HPDE6-E6E7 (cell line): ENCODE measurements at regions not wholly inside any gene's neighbourhood (a gene's known extent, or its start where the extent isn't known, plus 50 kb on each side); places are given as distances from the start of the nearest gene placed in this dataset.
"Not testable (repeated sequence)": the region's sequence is repeated elsewhere in the genome, so short reads cannot be mapped to it uniquely, and the experiment has no call there.

Experiments
- DNase-seq: peaks from one replicate; pipeline ENCODE4 v3.0.0; 2011; ENCODE audit warnings: missing footprints; ENCODE audit errors: extremely low spot score

- no peak for DNase-seq
Observed at GRCh38 chr4:38414410-38414809, 249.6 kb upstream of the KLF3 start.

DNA sequence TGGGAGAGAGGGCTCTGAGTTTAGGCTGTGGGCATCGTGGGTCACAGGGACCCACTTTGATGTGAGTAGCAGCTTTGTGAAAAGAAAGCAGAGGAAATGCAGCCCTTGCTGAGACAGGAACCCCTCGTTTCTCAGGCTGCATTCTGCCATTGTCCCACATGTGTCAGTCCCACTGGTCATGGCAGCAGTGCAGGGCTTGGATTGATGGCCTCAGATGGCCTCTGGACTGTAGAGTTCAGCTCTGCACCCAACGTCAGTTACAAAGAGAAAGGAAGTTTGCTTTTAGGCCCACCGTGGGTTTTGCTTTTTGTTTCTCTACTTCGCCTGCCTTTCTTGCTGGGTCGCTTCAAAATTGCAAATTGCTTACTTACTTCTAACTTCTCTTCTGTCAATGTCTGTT lies 248.3 kb upstream of the KLF3 start:
- DNase-seq, result no peak

DNA sequence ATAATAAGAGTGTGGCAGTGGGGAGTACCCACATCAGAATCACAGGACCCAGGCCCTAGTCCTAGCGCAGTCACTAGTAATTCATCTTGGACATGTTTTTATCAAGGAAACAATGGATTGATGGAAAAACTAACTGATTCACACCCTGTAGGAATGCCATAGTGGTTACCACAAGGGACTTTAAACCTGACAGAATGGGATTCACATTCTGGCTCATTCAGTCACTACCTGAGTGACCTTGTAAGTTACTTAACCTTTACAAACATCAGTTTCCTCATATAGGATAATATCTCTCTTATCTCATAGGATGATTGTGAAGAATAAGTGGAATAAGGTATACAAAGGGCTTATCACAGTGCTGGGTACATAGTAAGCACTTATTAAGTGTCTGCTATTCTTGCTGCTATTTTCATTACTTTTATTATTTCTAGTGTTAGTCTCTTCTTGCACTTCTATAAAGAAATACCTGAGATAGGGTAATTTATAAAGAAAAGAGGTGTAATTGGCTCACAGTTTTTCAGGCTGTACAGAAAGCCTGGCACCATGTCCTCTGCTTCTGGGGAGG lies 247.5 kb upstream of the KLF3 start:
- no peak for DNase-seq

DNA sequence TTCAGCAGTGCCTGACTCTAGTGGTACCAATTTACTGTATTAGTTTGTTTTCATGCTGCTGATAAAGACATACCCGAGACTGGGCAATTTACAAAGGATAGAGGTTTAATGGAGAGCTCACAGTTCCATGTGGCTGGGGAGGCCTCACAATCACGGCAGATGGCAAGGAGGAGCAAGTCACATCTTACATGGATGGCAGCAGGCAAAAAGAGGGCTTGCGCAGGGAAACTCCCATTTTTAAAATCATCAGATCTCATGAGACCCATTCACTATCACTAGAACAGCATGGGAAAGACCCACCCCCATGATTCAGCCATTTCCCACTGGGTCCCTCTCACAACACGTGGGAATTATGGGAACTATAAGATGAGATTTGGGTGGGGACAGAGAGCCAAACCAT lies 243.7 kb upstream of the KLF3 start:
- DNase-seq, result not testable (repeated sequence)

GRCh38 chr4:38422850-38423249 lies 241.1 kb upstream of the KLF3 start:
- DNase-seq, result no peak

- no peak for DNase-seq
Observed at GRCh38 chr4:38424151-38424871, 239.7 kb upstream of the KLF3 start.

- no peak for DNase-seq
Observed at GRCh38 chr4:38426532-38426931, 237.5 kb upstream of the KLF3 start.

DNA sequence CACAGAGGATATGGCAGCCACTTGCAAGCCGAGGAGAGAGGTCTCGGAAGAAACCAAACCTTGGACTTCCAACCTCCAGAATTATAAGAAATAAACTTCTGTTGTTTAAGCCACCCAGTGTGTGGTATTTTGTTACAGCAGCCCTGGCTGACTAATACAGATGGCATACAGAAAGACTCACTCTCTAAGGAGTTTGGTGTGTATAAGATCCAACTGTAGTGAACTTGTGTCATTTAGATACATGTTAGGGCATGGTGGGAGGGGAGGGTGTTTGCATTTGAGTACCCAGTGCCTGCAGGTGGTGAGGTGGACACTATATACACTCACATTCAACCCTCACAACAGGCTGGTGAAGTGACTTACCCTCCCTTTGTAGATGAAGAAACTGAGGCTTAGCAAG lies 233.2 kb upstream of the KLF3 start:
- no peak for DNase-seq

GRCh38 chr4:38442073-38442788 lies 221.8 kb upstream of the KLF3 start:
- DNase-seq, result no peak

DNA sequence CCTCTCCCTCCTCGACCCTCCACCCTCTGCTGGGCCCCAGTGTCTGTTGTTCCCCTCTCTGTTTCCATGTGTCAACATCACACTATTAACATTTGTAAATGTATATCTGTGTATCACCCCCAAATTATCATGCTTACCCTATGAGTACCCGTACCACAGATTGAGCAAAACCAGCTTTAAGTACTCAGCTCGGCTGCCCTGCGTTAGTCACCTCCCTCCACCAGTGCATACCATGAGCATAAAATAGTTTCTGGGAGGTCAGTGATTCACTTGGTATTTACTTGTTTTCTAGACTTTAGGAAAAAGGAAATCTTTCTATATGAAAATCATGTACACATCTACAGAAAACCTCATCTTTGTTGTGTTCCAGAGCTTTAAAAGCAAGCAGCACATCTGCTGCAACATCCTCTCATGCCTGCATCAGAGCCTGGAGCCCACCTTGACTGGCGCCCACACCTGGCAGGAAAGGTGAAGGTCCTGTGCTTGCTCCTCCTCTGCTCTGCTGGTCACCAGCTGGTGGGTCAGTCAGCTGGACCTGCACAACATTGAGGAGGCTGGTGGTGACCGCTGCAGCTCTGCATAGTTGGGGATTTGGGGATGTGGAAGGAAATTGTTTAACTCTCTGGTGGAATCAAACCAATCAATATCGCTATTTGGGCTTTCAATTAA lies 214.4 kb upstream of the KLF3 start:
- no peak for DNase-seq

- DNase-seq, result no peak
Observed at GRCh38 chr4:38452009-38452408, 212.0 kb upstream of the KLF3 start.

DNA sequence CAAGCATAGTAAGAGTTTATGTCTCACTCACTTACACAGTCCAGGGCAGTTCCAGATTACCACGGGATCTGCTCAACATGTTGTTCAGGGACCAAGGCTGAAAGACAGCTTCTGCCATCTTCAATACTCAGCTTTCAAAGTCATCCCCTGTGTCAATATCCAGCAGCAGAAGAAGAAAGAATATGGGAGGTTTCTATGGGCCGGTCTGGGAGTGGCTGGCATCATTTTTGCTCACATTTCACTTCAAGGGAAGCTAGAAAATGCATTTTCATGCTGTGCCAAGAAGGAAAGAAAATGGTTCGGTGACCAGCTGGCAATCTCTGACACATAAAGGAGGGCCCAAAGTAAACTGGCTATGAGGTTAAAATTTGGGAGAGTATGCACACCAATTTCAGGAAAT lies 211.5 kb upstream of the KLF3 start:
- DNase-seq, result no peak

DNA sequence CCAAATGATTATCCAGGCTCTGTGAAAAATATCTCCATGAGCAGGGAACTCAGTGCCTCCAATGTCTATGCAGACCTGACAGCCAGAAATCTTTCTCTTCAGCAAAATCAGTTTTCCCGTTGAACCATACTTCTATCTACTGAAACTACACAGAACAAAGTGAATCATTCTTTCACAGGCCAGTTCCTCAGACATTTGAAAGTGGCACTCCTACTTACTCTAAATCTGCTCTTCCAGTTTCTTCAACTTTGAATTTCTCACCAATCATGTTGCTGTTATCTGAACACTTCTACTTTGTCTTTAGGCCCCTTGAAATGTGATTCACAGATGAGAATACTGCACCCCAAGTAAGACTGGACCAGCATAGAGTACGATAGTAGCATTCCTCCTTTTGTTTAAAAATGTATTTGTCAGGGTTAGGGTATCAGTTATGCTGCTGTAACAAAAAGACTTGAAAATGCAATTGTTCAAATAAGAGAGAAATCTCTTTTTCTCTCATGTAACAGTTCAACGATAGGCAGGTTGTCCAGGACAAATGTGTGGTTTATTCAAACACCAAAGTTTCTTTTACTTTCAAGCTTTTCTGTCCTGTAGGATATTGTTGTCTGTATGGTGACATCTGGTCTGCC lies 210.6 kb upstream of the KLF3 start:
- DNase-seq, result no peak

DNA sequence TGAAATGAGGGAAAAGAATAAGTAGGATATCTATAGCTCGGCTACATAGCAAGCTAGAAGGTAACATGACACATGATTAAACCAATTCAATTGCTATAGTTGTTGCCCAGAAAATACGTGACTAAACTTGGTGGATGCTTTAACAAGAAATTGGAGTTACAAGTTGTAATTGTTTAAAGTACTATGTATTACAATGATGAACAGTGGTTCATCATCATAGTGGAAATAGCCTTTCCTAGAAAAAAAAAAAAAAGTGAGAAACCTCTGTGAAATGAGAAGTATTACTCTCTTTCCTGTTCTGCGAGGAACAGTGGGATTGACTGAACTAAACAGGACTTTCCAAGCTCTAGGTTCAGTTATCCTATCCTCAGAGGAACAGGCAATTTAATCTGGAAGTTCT lies 209.7 kb upstream of the KLF3 start:
- no peak for DNase-seq

- DNase-seq, result no peak
Observed at GRCh38 chr4:38455092-38455862, 208.7 kb upstream of the KLF3 start.

DNA sequence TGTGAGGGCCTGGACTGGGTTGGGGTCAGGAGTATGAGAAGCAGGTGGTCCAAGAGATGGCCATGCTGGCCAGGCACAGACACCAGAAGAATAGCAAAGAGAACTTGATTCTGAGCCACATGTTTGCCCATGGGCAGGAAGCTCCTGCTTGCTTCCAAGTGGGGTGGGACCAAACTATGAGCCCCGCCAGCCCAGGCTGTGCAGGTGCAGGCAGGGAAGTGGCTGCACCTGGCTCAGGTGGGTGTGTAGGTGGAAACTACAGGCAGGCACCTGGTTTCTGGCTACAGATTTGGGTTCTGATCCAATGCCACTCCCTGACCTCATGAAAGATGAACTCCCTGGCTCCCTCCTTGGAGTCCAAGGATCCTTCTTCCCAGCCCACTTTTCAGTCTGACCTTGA lies 207.9 kb upstream of the KLF3 start:
- no peak for DNase-seq

DNA sequence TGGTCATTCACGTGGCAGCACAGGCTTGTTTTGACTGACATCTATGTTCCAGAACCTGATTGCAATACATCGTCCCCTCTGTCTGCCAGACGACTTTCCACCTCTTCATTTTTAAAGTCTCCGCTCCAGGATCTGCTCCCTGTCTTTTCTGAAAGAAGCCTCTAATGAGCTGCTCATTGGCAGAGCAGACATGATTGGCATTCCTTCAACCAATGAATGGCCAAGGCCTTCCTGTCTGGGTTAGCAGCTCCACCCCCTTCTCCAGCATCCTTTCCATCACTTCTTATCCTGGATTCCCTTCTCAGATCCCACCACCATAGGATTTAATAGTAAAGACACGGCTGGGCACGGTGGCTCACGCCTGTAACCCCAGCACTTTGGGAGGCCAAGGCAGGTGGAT lies 202.7 kb upstream of the KLF3 start:
- DNase-seq, result no peak

- no peak for DNase-seq
Observed at GRCh38 chr4:38462367-38463055, 201.5 kb upstream of the KLF3 start.

DNA sequence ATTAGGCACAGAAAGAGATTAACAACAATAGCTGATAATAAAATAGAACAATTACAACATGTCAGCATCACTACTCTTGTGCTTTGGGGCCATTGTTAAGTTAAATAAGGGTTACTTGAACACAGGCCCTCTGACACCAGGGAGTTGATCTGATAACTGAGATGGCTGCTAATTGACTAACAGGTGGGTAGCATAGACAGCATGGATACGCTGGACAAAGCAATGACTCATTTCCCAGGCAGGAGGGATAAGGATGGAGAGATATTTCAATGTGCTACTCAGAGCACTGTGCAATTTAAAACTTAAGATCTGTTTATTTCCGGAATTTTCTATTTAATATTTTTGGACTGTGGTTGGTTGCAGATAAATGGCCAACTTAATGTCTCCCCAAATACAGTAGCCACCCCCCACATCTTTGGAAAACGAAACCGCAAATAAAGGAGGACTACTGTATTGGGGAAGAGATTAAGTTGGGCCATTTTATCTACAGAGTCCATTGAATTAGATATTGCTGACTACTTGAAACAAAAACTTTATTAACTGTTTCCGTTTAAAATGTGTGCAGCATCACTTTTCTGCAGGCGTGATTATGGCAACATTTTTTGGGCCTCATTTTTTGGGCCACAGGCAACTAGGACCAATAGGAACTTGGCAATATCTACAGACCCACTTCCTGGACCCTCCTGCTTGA lies 200.6 kb upstream of the KLF3 start:
- no peak for DNase-seq

GRCh38 chr4:38464328-38464727 lies 199.7 kb upstream of the KLF3 start:
- DNase-seq, result no peak
